ENCODE measurements at regions not wholly inside any gene's neighbourhood (a gene's known extent, or its start where the extent isn't known, plus 50 kb on each side); places are given as distances from the start of the nearest gene placed in this dataset.

DNA sequence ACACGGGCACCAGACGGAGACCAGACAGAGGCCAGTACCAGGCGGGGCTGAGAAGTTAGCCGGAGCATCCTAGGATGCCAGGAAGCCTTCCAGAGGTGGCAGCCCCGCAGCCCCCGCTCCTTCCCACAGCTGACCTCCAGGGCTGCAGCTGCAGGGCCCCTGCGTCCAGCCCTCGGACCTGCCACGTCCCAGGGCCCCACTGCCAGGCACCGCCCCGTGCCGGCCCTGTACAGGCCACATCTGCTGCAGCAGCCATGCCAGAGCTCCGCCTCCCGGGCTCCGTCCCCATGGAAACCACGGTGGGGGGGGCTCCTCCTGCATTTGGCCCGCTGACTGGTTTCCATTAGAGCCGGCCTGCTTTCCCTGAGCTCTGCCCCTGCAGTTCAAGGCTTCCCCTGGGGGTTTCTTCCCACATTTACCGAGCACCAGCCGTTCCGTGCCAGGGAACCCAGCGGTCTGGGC lies 62.5 kb upstream of the PPARA start:
- TF ChIP-seq CTCF (IDR thresholded peaks at IDR 0.05) (peak in 1 of 4 experiments; percentile 21), EP300 (IDR thresholded peaks at IDR 0.05) (no peak), POLR2AphosphoS5 (IDR thresholded peaks at IDR 0.05) (peak; percentile 68), POLR2A (IDR thresholded peaks at IDR 0.05) (peak in 1 of 2 donors; percentile 6)

Data from gastroesophageal sphincter (tissue), 3 donors.